Smooth muscle cell (in vitro differentiated cells): ENCODE measurements at regions not wholly inside any gene's neighbourhood (a gene's known extent, or its start where the extent isn't known, plus 50 kb on each side); places are given as distances from the start of the nearest gene placed in this dataset.

Experiments
- DNase-seq: peaks from one replicate; lab custom pipeline; 2025; ENCODE audit not compliant: unreplicated experiment; lab: John Stamatoyannopoulos, UW
- H2AFZ ChIP-seq: fragments of 200-600 bp; sonication (generic); 2 replicates; pipeline ENCODE4 v1.6.0; 2016; ENCODE audit warnings: antibody characterized with exemption, low read depth, mild to moderate bottlenecking
- H3F3A ChIP-seq: fragments of 200-600 bp; sonication (generic); 2 replicates; pipeline ENCODE4 v1.6.0; 2017; ENCODE audit warnings: antibody characterized with exemption, low read depth
- H3K27ac ChIP-seq: fragments of 200-600 bp; sonication (generic); 2 replicates; pipeline ENCODE4 v1.5.1; 2016; ENCODE audit warnings: low read depth, mild to moderate bottlenecking
- H3K27me3 ChIP-seq: fragments of 200-600 bp; sonication (generic); 2 replicates; pipeline ENCODE4 v1.6.1; 2016; ENCODE audit warnings: low read depth, mild to moderate bottlenecking
- H3K36me3 ChIP-seq: fragments of 200-600 bp; sonication (generic); 2 replicates; pipeline ENCODE4 v1.5.1; 2016; ENCODE audit warnings: low read depth
- H3K4me1 ChIP-seq: fragments of 200-600 bp; sonication (generic); 2 replicates; pipeline ENCODE4 v1.5.1; 2016; ENCODE audit warnings: low read depth
- H3K4me2 ChIP-seq: fragments of 200-600 bp; sonication (generic); 2 replicates; pipeline ENCODE4 v1.6.0; 2016; ENCODE audit warnings: mild to moderate bottlenecking
- H3K4me3 ChIP-seq: fragments of 200-600 bp; sonication (generic); 2 replicates; pipeline ENCODE4 v1.5.1; 2016; ENCODE audit warnings: mild to moderate bottlenecking
- H3K79me2 ChIP-seq: fragments of 200-600 bp; sonication (generic); 2 replicates; pipeline ENCODE4 v1.6.0; 2016; ENCODE audit warnings: low read depth, mild to moderate bottlenecking
- H3K9ac ChIP-seq: fragments of 200-600 bp; sonication (generic); 2 replicates; pipeline ENCODE4 v1.6.0; 2016; ENCODE audit warnings: low read depth
- H3K9me3 ChIP-seq: fragments of 200-600 bp; sonication (generic); replicated peaks from 2 replicates; pipeline ENCODE4 v1.5.1; 2016; ENCODE audit warnings: low read depth
- H4K20me1 ChIP-seq: fragments of 200-600 bp; sonication (generic); 2 replicates; pipeline ENCODE4 v1.6.0; 2016; ENCODE audit warnings: low read depth
- CTCF ChIP-seq: fragments of 200-600 bp; sonication (generic); IDR thresholded peaks from 2 replicates; pipeline ENCODE4 v1.5.1; 2017; ENCODE audit warnings: borderline replicate concordance, mild to moderate bottlenecking, antibody characterized with exemption; ENCODE audit not compliant: insufficient read depth, poor library complexity, severe bottlenecking
- WGBS: methylation state at CpG from one replicate; pipeline ENCODE4 v1.1.7; 2016; ENCODE audit warnings: low lambda C conversion rate; 5-methylcytosine and 5-hydroxymethylcytosine counted together

GRCh38 chr14:38973083-38973700 is 129.8 kb downstream of the SEC23A start:
- H3K27ac ChIP-seq: no peak overlapping the region
- peaks cover 5% of the 10 kb centered on the region for H3K9me3 ChIP-seq
- H3K4me3 ChIP-seq: no peak overlapping the region
- no peaks in the 10 kb centered on the region for H3F3A ChIP-seq
- no peaks in the 10 kb centered on the region for H3K27me3 ChIP-seq
- no peak for TF ChIP-seq CTCF
- no peak overlapping the region for H3K4me2 ChIP-seq
- no peaks in the 10 kb centered on the region for H3K36me3 ChIP-seq
- no peaks in the 10 kb centered on the region for H3K4me1 ChIP-seq
- H3K9ac ChIP-seq: no peak overlapping the region
- no peaks in the 10 kb centered on the region for H3K79me2 ChIP-seq
- no peak overlapping the region for H2AFZ ChIP-seq
- H4K20me1 ChIP-seq: no peaks in the 10 kb centered on the region
- DNase-seq: no peak
- WGBS: 96% methylated on average over 2 of the region's 2 CpGs

- DNase-seq: no peak
- Histone ChIP-seq H3K9me3 (no peaks in the 10 kb centered on the region), H3F3A (no peaks in the 10 kb centered on the region), H3K36me3 (no peaks in the 10 kb centered on the region), H3K9ac (no peak overlapping the region), H2AFZ (no peak overlapping the region), H3K27me3 (no peaks in the 10 kb centered on the region), H3K4me2 (no peak overlapping the region), H3K4me3 (no peak overlapping the region), H4K20me1 (no peaks in the 10 kb centered on the region), H3K79me2 (no peaks in the 10 kb centered on the region), H3K4me1 (no peaks in the 10 kb centered on the region), H3K27ac (no peak overlapping the region)
- 93% methylated on average over 3 of the region's 3 CpGs for WGBS
- no peak for TF ChIP-seq CTCF
These were observed 130.5 kb downstream of the SEC23A start for GRCh38 chr14:38972511-38972910.

GRCh38 chr14:38971258-38971921 is 131.6 kb downstream of the SEC23A start:
- 92% methylated on average over 9 of the region's 9 CpGs for WGBS
- no peak for TF ChIP-seq CTCF

GRCh38 chr14:38964630-38965029 is 138.4 kb downstream of the SEC23A start:
- no peak for TF ChIP-seq CTCF
- no peak for DNase-seq
- no peak overlapping the region for H2AFZ ChIP-seq

More at GRCh38 chr14:38971258-38971921, 131.6 kb downstream of the SEC23A start:
- H3K27me3 ChIP-seq: no peaks in the 10 kb centered on the region
- no peak overlapping the region for H3K27ac ChIP-seq
- H3K4me3 ChIP-seq: no peak overlapping the region
- no peaks in the 10 kb centered on the region for H4K20me1 ChIP-seq
- no peak overlapping the region for H2AFZ ChIP-seq
- no peak overlapping the region for H3K4me2 ChIP-seq
- H3K9me3 ChIP-seq: no peaks in the 10 kb centered on the region
- H3F3A ChIP-seq: no peaks in the 10 kb centered on the region
- H3K36me3 ChIP-seq: no peaks in the 10 kb centered on the region
- no peak overlapping the region for H3K9ac ChIP-seq
- no peak for DNase-seq
- H3K79me2 ChIP-seq: no peaks in the 10 kb centered on the region
- H3K4me1 ChIP-seq: no peaks in the 10 kb centered on the region

More at GRCh38 chr14:38964630-38965029, 138.4 kb downstream of the SEC23A start:
- H3K4me3 ChIP-seq: no peak overlapping the region
- H3F3A ChIP-seq: no peaks in the 10 kb centered on the region
- no peaks in the 10 kb centered on the region for H3K9me3 ChIP-seq
- peak overlapping the region; percentile 65 for H3K4me2 ChIP-seq
- peak overlapping the region; percentile 7 for H3K27ac ChIP-seq
- no peak overlapping the region for H3K9ac ChIP-seq
- H3K79me2 ChIP-seq: no peaks in the 10 kb centered on the region
- peaks cover 11% of the 10 kb centered on the region for H3K4me1 ChIP-seq
- no peaks in the 10 kb centered on the region for H3K27me3 ChIP-seq
- H3K36me3 ChIP-seq: no peaks in the 10 kb centered on the region
- no peaks in the 10 kb centered on the region for H4K20me1 ChIP-seq
